GM23338 (cell line): ENCODE measurements at regions not wholly inside any gene's neighbourhood (a gene's known extent, or its start where the extent isn't known, plus 50 kb on each side); places are given as distances from the start of the nearest gene placed in this dataset.

ENCODE experiments used
- ATAC-seq: fragments of 200-7000 bp; cut with Tn5 transposase; 3 replicates; pipeline ENCODE4 v1.9.1; 2020
- DNase-seq: peaks from one replicate; pipeline ENCODE4 v3.0.0-alpha.2; 2015; ENCODE audit warnings: low spot score
- H2AFZ ChIP-seq: fragments of 200-600 bp; sonication (generic); 2 replicates; pipeline ENCODE4 v1.8.0; 2016; ENCODE audit warnings: antibody characterized with exemption, mild to moderate bottlenecking, moderate library complexity
- H3F3A ChIP-seq: fragments of 200-600 bp; sonication (generic); replicated peaks from 2 replicates; pipeline ENCODE4 v1.8.0; 2017; ENCODE audit warnings: antibody characterized with exemption, mixed run types, low read depth
- H3K27ac ChIP-seq: fragments of 200-600 bp; sonication (generic); 2 replicates; pipeline ENCODE4 v1.6.1; 2016; ENCODE audit warnings: low read depth
- H3K27me3 ChIP-seq: fragments of 200-600 bp; sonication (generic); 2 replicates; pipeline ENCODE4 v1.8.0; 2016; ENCODE audit warnings: mild to moderate bottlenecking, mixed run types, moderate library complexity; ENCODE audit not compliant: insufficient read depth
- H3K36me3 ChIP-seq: fragments of 200-600 bp; sonication (generic); 2 replicates; pipeline ENCODE4 v1.8.0; 2016; ENCODE audit warnings: mild to moderate bottlenecking; ENCODE audit not compliant: insufficient read depth
- H3K4me1 ChIP-seq: fragments of 200-600 bp; sonication (generic); 2 replicates; pipeline ENCODE4 v1.8.0; 2016; ENCODE audit warnings: mild to moderate bottlenecking, moderate library complexity; ENCODE audit not compliant: insufficient read depth
- H3K4me2 ChIP-seq: fragments of 200-600 bp; sonication (generic); 2 replicates; pipeline ENCODE4 v1.7.1; 2017; ENCODE audit warnings: mixed run types
- H3K4me3 ChIP-seq: fragments of 200-600 bp; sonication (generic); 2 replicates; pipeline ENCODE4 v1.6.1; 2016; ENCODE audit warnings: mixed run types
- H3K79me2 ChIP-seq: fragments of 200-600 bp; sonication (generic); replicated peaks from 2 replicates; pipeline ENCODE4 v1.8.0; 2017; ENCODE audit warnings: mild to moderate bottlenecking; ENCODE audit not compliant: insufficient read depth
- H3K9me2 ChIP-seq: fragments of 200-600 bp; sonication (generic); 2 replicates; pipeline ENCODE4 v1.8.0; 2017; ENCODE audit not compliant: insufficient read depth
- H4K20me1 ChIP-seq: fragments of 200-600 bp; sonication (generic); replicated peaks from 2 replicates; pipeline ENCODE4 v1.8.0; 2017; ENCODE audit warnings: mild to moderate bottlenecking; ENCODE audit not compliant: insufficient read depth
- H3K27ac Mint-ChIP-seq: 2 replicates; pipeline ENCODE4 v1.8.0; 2020; ENCODE audit warnings: inconsistent platforms, mild to moderate bottlenecking, moderate library complexity, mixed read lengths
- H3K27me3 Mint-ChIP-seq: 3 replicates; pipeline ENCODE4 v1.8.0; 2022; ENCODE audit warnings: low read depth, mild to moderate bottlenecking, moderate library complexity, mixed read lengths, inconsistent platforms; ENCODE audit not compliant: insufficient read depth, poor library complexity
- H3K36me3 Mint-ChIP-seq: 3 replicates; pipeline ENCODE4 v1.8.0; 2021; ENCODE audit warnings: low read depth, mild to moderate bottlenecking, inconsistent platforms, moderate library complexity, mixed read lengths
- H3K4me1 Mint-ChIP-seq: 3 replicates; pipeline ENCODE4 v1.8.0; 2020; ENCODE audit warnings: mild to moderate bottlenecking, inconsistent platforms, mixed read lengths
- H3K4me3 Mint-ChIP-seq: 3 replicates; pipeline ENCODE4 v1.8.0; 2021; ENCODE audit warnings: moderate library complexity, mild to moderate bottlenecking, inconsistent platforms, mixed read lengths
- H3K9me3 Mint-ChIP-seq: 3 replicates; pipeline ENCODE4 v1.8.0; 2020; ENCODE audit warnings: moderate library complexity, mild to moderate bottlenecking, inconsistent platforms, mixed read lengths
- CREB1 ChIP-seq: fragments of 250-450 bp; sonication (Bioruptor Pico); IDR thresholded peaks from 2 replicates; pipeline ENCODE4 v1.5.0; 2020; ENCODE audit warnings: low read depth, mild to moderate bottlenecking, moderate library complexity
- EZH2 ChIP-seq: fragments of 200-600 bp; sonication (generic); IDR thresholded peaks from one replicate; pipeline ENCODE4 v1.8.0; 2017; ENCODE audit warnings: antibody characterized with exemption, mild to moderate bottlenecking, low read depth; ENCODE audit not compliant: unreplicated experiment
- EZH2phosphoT487 ChIP-seq: fragments of 200-600 bp; sonication (generic); IDR thresholded peaks from one replicate; pipeline ENCODE4 v1.8.1; 2018; ENCODE audit warnings: antibody characterized with exemption; ENCODE audit not compliant: unreplicated experiment
- JUNB ChIP-seq: IDR thresholded peaks from one replicate; pipeline ENCODE4 v1.6.1; 2016; ENCODE audit warnings: antibody characterized with exemption; ENCODE audit not compliant: unreplicated experiment
- NANOG ChIP-seq: IDR thresholded peaks from 2 replicates; pipeline ENCODE4 v1.6.1; 2016; ENCODE audit warnings: antibody characterized with exemption, borderline replicate concordance
- POLR2AphosphoS5 ChIP-seq: IDR thresholded peaks from 2 replicates; pipeline ENCODE4 v1.6.1; 2016; ENCODE audit warnings: antibody characterized with exemption, low read depth
- ZNF114 ChIP-seq: fragments of 250-450 bp; sonication (Bioruptor Pico); IDR thresholded peaks from 2 replicates; pipeline ENCODE4 v1.5.0; 2020; ENCODE audit warnings: mild to moderate bottlenecking, moderate library complexity
- ZNF331 ChIP-seq: fragments of 250-450 bp; sonication (Bioruptor Pico); IDR thresholded peaks from 2 replicates; pipeline ENCODE4 v1.5.0; 2020; ENCODE audit warnings: low read depth, mild to moderate bottlenecking, moderate library complexity
- TF ChIP-seq, protein P1 (sequence below): IDR thresholded peaks from one replicate; pipeline ENCODE4 v1.6.1; 2018; ENCODE audit warnings: antibody characterized with exemption; ENCODE audit not compliant: unreplicated experiment
- TF ChIP-seq, protein P2 (sequence below), 2 experiments: fragments of 200-600 bp in 1 of 2; sonication (generic) in 1 of 2; conservative IDR thresholded peaks; 2 replicates each; pipeline versions ENCODE4 v1.5.1 to v1.6.1; 2016 to 2017; ENCODE audit warnings: antibody characterized with exemption in 2 of 2, low read depth in 2 of 2, mild to moderate bottlenecking in 2 of 2, moderate library complexity in 1 of 2
- TF ChIP-seq, protein P3 (sequence below): IDR thresholded peaks from 2 replicates; pipeline ENCODE4 v1.6.1; 2016; ENCODE audit warnings: antibody characterized with exemption

DNA sequence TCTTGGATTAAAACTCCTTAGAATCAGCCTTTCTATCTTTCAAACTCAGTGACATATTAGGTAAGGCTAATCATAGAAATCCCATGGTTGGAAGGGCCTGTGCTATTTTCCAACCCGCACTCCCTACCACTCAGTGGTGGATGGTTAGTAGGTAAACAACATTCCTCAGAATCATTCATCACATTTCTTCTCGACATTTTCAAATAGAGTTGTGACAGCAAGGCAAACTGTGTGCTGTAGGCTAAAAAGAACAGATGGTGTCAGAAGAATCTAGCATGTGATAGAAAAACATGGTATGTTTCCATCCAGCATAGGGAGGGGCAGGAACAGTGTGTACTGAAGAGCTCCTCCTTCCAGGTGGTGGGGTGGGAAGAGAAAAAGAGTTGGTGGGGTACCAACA, 227.3 kb upstream of the NMUR2 start (continued):
- TF ChIP-seq CREB1, result no peak
- TF ChIP-seq, protein P1, sequence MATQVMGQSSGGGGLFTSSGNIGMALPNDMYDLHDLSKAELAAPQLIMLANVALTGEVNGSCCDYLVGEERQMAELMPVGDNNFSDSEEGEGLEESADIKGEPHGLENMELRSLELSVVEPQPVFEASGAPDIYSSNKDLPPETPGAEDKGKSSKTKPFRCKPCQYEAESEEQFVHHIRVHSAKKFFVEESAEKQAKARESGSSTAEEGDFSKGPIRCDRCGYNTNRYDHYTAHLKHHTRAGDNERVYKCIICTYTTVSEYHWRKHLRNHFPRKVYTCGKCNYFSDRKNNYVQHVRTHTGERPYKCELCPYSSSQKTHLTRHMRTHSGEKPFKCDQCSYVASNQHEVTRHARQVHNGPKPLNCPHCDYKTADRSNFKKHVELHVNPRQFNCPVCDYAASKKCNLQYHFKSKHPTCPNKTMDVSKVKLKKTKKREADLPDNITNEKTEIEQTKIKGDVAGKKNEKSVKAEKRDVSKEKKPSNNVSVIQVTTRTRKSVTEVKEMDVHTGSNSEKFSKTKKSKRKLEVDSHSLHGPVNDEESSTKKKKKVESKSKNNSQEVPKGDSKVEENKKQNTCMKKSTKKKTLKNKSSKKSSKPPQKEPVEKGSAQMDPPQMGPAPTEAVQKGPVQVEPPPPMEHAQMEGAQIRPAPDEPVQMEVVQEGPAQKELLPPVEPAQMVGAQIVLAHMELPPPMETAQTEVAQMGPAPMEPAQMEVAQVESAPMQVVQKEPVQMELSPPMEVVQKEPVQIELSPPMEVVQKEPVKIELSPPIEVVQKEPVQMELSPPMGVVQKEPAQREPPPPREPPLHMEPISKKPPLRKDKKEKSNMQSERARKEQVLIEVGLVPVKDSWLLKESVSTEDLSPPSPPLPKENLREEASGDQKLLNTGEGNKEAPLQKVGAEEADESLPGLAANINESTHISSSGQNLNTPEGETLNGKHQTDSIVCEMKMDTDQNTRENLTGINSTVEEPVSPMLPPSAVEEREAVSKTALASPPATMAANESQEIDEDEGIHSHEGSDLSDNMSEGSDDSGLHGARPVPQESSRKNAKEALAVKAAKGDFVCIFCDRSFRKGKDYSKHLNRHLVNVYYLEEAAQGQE, result no peak

DNA sequence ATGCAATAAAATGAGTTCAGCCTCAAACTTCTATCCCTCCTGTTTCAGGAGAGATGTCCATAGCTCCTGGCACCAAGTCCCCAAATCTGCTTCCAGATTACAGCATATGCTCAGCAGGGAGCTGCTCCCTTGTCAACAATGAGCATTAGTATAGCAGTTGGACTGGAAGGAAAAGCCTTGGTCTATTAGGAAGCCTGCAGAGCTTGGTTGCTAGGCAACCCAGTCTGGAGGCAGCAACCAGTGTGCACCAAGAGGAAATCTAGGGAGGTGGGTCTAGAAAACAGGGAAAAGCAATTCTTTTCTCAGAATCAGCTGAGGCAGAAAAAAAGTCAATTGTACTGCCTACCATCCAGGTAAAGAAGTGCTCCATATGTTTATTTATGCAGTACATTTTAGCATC, 229.5 kb upstream of the NMUR2 start:
- ATAC-seq, result peak; percentile 60
- Histone ChIP-seq H3K4me3 (no peak overlapping the region), H4K20me1 (no peaks in the 10 kb centered on the region), H3K79me2 (no peaks in the 10 kb centered on the region), H2AFZ (no peak overlapping the region), H3K4me1 (no peaks in the 10 kb centered on the region), H3K27me3 (no peaks in the 10 kb centered on the region), H3K9me2 (no peaks in the 10 kb centered on the region), H3K36me3 (no peaks in the 10 kb centered on the region), H3K4me2 (no peak overlapping the region), H3F3A (no peaks in the 10 kb centered on the region), H3K27ac (no peak overlapping the region)
- Mint-ChIP-seq H3K4me3 (no peak overlapping the region), H3K36me3 (no peaks in the 10 kb centered on the region), H3K9me3 (no peaks in the 10 kb centered on the region), H3K4me1 (no peaks in the 10 kb centered on the region), H3K27me3 (no peaks in the 10 kb centered on the region), H3K27ac (no peak overlapping the region)
- TF ChIP-seq, protein P2, sequence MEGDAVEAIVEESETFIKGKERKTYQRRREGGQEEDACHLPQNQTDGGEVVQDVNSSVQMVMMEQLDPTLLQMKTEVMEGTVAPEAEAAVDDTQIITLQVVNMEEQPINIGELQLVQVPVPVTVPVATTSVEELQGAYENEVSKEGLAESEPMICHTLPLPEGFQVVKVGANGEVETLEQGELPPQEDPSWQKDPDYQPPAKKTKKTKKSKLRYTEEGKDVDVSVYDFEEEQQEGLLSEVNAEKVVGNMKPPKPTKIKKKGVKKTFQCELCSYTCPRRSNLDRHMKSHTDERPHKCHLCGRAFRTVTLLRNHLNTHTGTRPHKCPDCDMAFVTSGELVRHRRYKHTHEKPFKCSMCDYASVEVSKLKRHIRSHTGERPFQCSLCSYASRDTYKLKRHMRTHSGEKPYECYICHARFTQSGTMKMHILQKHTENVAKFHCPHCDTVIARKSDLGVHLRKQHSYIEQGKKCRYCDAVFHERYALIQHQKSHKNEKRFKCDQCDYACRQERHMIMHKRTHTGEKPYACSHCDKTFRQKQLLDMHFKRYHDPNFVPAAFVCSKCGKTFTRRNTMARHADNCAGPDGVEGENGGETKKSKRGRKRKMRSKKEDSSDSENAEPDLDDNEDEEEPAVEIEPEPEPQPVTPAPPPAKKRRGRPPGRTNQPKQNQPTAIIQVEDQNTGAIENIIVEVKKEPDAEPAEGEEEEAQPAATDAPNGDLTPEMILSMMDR (conservative IDR thresholded peaks at IDR 0.05; ENCODE audit: low read depth in 2 of 2), result no peak
- TF ChIP-seq ZNF331, result no peak
- TF ChIP-seq ZNF114 (CRISPR knock-in tag), result no peak
- DNase-seq, result peak; percentile 51

DNA sequence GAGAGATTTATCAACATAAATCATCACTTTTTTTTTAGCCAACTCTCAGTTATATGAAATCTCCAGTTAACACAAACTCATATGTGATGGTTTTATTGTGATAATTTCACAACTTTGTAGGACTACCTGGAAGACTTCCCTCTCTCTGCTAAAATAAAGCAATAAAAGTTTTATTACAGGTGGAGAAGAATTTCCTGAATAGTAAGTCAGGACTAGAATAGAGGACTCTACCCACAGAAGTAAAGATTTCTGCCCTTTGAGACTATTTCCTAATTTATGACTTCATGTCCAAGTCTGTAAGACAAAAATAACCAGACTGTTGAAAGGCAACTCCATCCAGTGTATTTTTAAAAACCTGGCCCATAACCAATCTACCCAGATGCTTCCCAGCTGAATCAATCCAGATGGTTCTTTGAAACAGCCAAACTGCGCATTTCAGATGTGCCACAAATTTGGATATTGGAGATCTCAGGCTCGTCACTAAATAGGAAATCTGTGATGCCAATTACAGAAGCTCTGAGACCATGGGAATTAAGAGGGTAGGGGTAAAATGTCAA, 234.0 kb upstream of the NMUR2 start:
- Mint-ChIP-seq H3K4me3 (no peak overlapping the region), H3K27ac (no peak overlapping the region), H3K36me3 (no peaks in the 10 kb centered on the region), H3K27me3 (peaks cover 2% of the 10 kb centered on the region), H3K9me3 (no peaks in the 10 kb centered on the region), H3K4me1 (peaks cover 17% of the 10 kb centered on the region)
- Histone ChIP-seq H3K36me3 (no peaks in the 10 kb centered on the region), H3K9me2 (no peaks in the 10 kb centered on the region), H3K27ac (no peak overlapping the region), H2AFZ (no peak overlapping the region), H3K4me2 (no peak overlapping the region), H3K4me3 (no peak overlapping the region), H3K79me2 (no peaks in the 10 kb centered on the region), H4K20me1 (no peaks in the 10 kb centered on the region; the same call in 1 of the 2 replicates), H3F3A (no peaks in the 10 kb centered on the region), H3K27me3 (peaks cover 19% of the 10 kb centered on the region), H3K4me1 (peaks cover 7% of the 10 kb centered on the region; the same call in 1 of the 2 replicates)
- DNase-seq, result no peak
- no peak for ATAC-seq
- no peak for TF ChIP-seq JUNB
- no peak for TF ChIP-seq EZH2
- no peak for TF ChIP-seq ZNF331
- no peak for TF ChIP-seq NANOG
- TF ChIP-seq EZH2phosphoT487, result no peak
- TF ChIP-seq, protein P2 (conservative IDR thresholded peaks at IDR 0.05; ENCODE audit: low read depth in 2 of 2), result no peak
- no peak for TF ChIP-seq POLR2AphosphoS5
- TF ChIP-seq, protein P3, sequence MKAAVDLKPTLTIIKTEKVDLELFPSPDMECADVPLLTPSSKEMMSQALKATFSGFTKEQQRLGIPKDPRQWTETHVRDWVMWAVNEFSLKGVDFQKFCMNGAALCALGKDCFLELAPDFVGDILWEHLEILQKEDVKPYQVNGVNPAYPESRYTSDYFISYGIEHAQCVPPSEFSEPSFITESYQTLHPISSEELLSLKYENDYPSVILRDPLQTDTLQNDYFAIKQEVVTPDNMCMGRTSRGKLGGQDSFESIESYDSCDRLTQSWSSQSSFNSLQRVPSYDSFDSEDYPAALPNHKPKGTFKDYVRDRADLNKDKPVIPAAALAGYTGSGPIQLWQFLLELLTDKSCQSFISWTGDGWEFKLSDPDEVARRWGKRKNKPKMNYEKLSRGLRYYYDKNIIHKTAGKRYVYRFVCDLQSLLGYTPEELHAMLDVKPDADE, result no peak
